GM19463 (cell line): ENCODE measurements at regions not wholly inside any gene's neighbourhood (a gene's known extent, or its start where the extent isn't known, plus 50 kb on each side); places are given as distances from the start of the nearest gene placed in this dataset.
"Not testable (repeated sequence)": the region's sequence is repeated elsewhere in the genome, so short reads cannot be mapped to it uniquely, and the experiment has no call there.

Experiments
- ATAC-seq: cut with Tn5 transposase; IDR thresholded peaks from one replicate; pipeline ENCODE4 v1.9.1; 2021; ENCODE audit warnings: mild to moderate bottlenecking, moderate library complexity; ENCODE audit not compliant: unreplicated experiment

DNA sequence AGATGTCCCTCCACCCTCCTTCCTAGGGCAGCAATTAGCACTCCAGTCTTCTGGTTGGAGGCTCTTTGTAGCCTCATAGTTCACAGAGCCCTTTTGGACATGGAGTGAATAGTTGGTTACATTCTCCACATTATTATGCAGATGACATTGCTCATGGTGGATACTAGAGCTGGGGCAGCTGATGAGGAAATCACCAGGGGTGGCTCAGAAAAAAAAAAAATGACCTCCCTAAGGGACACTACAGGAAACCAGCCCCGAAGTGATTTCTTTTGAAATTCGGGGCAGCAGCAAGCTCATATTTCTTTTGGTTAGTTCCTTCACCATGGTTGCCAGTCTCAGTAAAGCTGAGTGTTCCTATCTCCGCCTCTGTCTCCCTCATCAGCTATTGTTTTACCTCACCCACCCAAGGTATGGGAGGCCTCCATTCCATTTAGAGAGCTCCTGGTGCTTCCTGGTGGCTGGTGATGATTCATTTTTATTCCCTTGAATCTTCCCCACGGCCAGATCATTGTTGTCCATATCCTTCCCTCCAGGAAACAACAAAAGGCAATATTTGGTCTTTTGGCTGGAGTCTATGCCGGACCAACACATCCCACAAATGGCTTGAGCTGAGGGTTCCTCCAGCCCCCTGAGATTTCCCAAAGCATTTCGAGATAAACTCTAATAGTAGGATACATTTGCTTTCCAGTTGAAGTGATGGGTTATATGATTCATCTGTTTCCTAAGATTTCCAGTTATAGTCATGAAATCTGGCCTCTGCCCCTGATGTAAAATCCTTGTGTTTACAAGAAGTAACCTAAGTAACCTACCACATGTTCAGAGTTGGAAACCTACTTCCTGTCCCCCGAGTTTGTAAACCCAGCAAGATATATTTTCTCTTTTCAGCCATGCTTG, 56.2 kb upstream of the NID2 start:
- ATAC-seq: no peak

- ATAC-seq: not testable (repeated sequence)
Measured at GRCh38 chr14:52122163-52122562, 53.3 kb upstream of the NID2 start.

DNA sequence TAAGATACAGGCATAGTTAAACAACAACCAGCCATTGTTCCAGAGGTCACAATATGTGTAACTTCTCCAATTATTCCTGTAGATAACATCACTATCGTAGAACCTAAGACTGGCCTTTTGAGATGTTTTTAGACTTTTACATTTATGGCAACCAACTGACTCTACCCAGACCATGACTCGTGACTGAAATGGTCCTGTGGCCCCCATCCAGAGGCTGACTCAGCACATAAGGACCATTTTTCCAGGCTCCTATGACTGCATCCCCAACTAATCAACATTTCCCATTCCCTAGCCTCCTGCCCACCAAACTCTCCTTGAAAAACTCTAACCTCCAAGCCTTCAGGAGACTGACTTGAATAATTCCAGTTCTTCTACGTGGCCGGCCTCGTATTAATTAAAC, 52.6 kb upstream of the NID2 start:
- ATAC-seq: no peak

DNA sequence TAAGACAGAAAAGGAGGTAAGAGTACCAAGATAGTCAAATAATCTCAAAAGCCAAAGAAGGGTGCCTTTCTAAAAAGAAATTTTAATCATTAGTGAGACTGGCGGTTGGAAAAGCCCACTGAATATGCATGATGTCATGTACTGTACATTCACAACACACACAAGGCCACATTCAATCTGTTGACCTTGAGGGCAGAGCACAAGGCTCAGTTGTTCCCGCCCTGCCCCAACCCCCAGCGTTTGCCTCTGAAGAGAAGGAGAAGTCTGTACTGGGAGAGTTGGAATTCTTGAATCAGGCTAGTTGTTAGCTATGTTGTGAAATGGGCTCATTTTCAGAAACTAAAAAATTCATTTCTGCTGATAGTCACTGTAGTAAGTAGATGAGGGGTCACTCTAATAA, 50.2 kb upstream of the NID2 start:
- no peak for ATAC-seq
